HEK293 (cell line): ENCODE measurements at regions not wholly inside any gene's neighbourhood (a gene's known extent, or its start where the extent isn't known, plus 50 kb on each side); places are given as distances from the start of the nearest gene placed in this dataset.

Experiments used
- CTCF ChIP-seq: fragments of 450-650 bp; formaldehyde crosslinking; IDR thresholded peaks from 2 replicates; pipeline ENCODE4 v1.5.1; 2016; ENCODE audit warnings: missing biosample characterization, missing genetic modification characterization
- REST ChIP-seq: fragments of 450-650 bp; formaldehyde crosslinking; IDR thresholded peaks from 2 replicates; pipeline ENCODE4 v1.5.1; 2016; ENCODE audit warnings: missing biosample characterization, missing genetic modification characterization

GRCh38 chr2:207334624-207335371, 169.1 kb upstream of the KLF7 start:
- no peak for TF ChIP-seq CTCF
- TF ChIP-seq REST (tag by site-specific recombination): no peak
